Glomerular visceral epithelial cell (primary cell): ENCODE measurements at regions not wholly inside any gene's neighbourhood (a gene's known extent, or its start where the extent isn't known, plus 50 kb on each side); places are given as distances from the start of the nearest gene placed in this dataset.

Experiments
- DNase-seq: peaks from one replicate; pipeline ENCODE4 v3.0.0-alpha.2; 2016; ENCODE audit errors: extremely low spot score

- DNase-seq = no peak
Observed at GRCh38 chr14:98608071-98609060, 663.6 kb downstream of the BCL11B start.

- DNase-seq = no peak
Observed at GRCh38 chr14:98612434-98613200, 659.4 kb downstream of the BCL11B start.

- DNase-seq = no peak
Observed at GRCh38 chr14:98614741-98615140, 657.3 kb downstream of the BCL11B start.

GRCh38 chr14:98622208-98623051 is 649.6 kb downstream of the BCL11B start:
- no peak for DNase-seq

GRCh38 chr14:98623788-98624415 is 648.1 kb downstream of the BCL11B start:
- DNase-seq = no peak

GRCh38 chr14:98633380-98633779 is 638.6 kb downstream of the BCL11B start:
- DNase-seq = no peak

GRCh38 chr14:98634043-98634820 is 637.8 kb downstream of the BCL11B start:
- DNase-seq = no peak

GRCh38 chr14:98638366-98638765 is 633.6 kb downstream of the BCL11B start:
- DNase-seq = no peak

GRCh38 chr14:98647754-98648153 is 624.2 kb downstream of the BCL11B start:
- no peak for DNase-seq

GRCh38 chr14:98651037-98651436 is 621.0 kb downstream of the BCL11B start:
- no peak for DNase-seq

- DNase-seq = no peak
Observed at GRCh38 chr14:98665007-98665406, 607.0 kb downstream of the BCL11B start.

- no peak for DNase-seq
Observed at GRCh38 chr14:98666545-98666944, 605.5 kb downstream of the BCL11B start.

GRCh38 chr14:98682033-98682432 is 590.0 kb downstream of the BCL11B start:
- DNase-seq = no peak

- no peak for DNase-seq
Observed at GRCh38 chr14:98682726-98683125, 589.3 kb downstream of the BCL11B start.

GRCh38 chr14:98684468-98684867 is 587.5 kb downstream of the BCL11B start:
- no peak for DNase-seq

GRCh38 chr14:98685725-98686124 is 586.3 kb downstream of the BCL11B start:
- DNase-seq = no peak

GRCh38 chr14:98688446-98688845 is 583.6 kb downstream of the BCL11B start:
- DNase-seq = no peak

- no peak for DNase-seq
Observed at GRCh38 chr14:98689951-98690350, 582.0 kb downstream of the BCL11B start.

GRCh38 chr14:98692832-98693231 is 579.2 kb downstream of the BCL11B start:
- no peak for DNase-seq

- DNase-seq = no peak
Observed at GRCh38 chr14:98694541-98694940, 577.5 kb downstream of the BCL11B start.

GRCh38 chr14:98695809-98696208 is 576.2 kb downstream of the BCL11B start:
- no peak for DNase-seq
